Osteoblast (primary cell): ENCODE measurements at regions not wholly inside any gene's neighbourhood (a gene's known extent, or its start where the extent isn't known, plus 50 kb on each side); places are given as distances from the start of the nearest gene placed in this dataset.

Source experiments
- DNase-seq: peaks from one replicate; pipeline ENCODE4 v3.0.0; 2011; ENCODE audit warnings: low spot score, mixed read lengths; ENCODE audit not compliant: insufficient read length; ENCODE audit errors: missing footprints
- H2AFZ ChIP-seq: 2 replicates; pipeline ENCODE4 v1.6.0; 2011; ENCODE audit warnings: mild to moderate bottlenecking, low read length
- H3K27ac ChIP-seq: 2 replicates; pipeline ENCODE4 v1.5.1; 2011; ENCODE audit warnings: mild to moderate bottlenecking, low read depth, low read length, moderate library complexity
- H3K27me3 ChIP-seq: 2 replicates; pipeline ENCODE4 v1.6.0; 2012; ENCODE audit warnings: mild to moderate bottlenecking, control low read depth, inconsistent platforms, low read length, moderate library complexity; ENCODE audit not compliant: insufficient read depth
- H3K36me3 ChIP-seq: 2 replicates; pipeline ENCODE4 v1.5.1; 2011; ENCODE audit warnings: mild to moderate bottlenecking, low read length, control low read depth, moderate library complexity; ENCODE audit not compliant: insufficient read depth
- H3K4me1 ChIP-seq: 2 replicates; pipeline ENCODE4 v1.5.1; 2011; ENCODE audit warnings: mild to moderate bottlenecking, low read length, control low read depth, moderate library complexity; ENCODE audit not compliant: insufficient read depth
- H3K4me2 ChIP-seq: 2 replicates; pipeline ENCODE4 v1.6.0; 2011; ENCODE audit warnings: mild to moderate bottlenecking, low read length; ENCODE audit not compliant: insufficient read depth
- H3K4me3 ChIP-seq: fragments of 200-600 bp; sonication (generic); 3 replicates; pipeline ENCODE4 v1.5.1; 2012; ENCODE audit warnings: mild to moderate bottlenecking, low read length, inconsistent platforms; ENCODE audit not compliant: insufficient read depth
- H3K79me2 ChIP-seq: 2 replicates; pipeline ENCODE4 v1.6.0; 2012; ENCODE audit warnings: mild to moderate bottlenecking, low read length, control low read depth, inconsistent platforms; ENCODE audit not compliant: insufficient read depth
- H3K9me3 ChIP-seq: 2 replicates; pipeline ENCODE4 v1.5.1; 2011; ENCODE audit warnings: low read depth, low read length, control low read depth
- H4K20me1 ChIP-seq: 2 replicates; pipeline ENCODE4 v1.6.0; 2012; ENCODE audit warnings: mild to moderate bottlenecking, low read length, control low read depth; ENCODE audit not compliant: insufficient read depth
- CTCF ChIP-seq: IDR thresholded peaks from 2 replicates; pipeline ENCODE4 v1.5.1; 2011; ENCODE audit warnings: mild to moderate bottlenecking, low read depth, low read length, moderate library complexity; ENCODE audit errors: extremely low read depth

GRCh38 chr5:110099572-110099971, 409.8 kb downstream of the MAN2A1 start:
- H3K4me3 ChIP-seq: no peak overlapping the region
- no peaks in the 10 kb centered on the region for H3K4me1 ChIP-seq
- no peaks in the 10 kb centered on the region for H3K27me3 ChIP-seq
- H3K9me3 ChIP-seq: no peaks in the 10 kb centered on the region
- no peaks in the 10 kb centered on the region for H3K79me2 ChIP-seq
- no peaks in the 10 kb centered on the region for H3K36me3 ChIP-seq
- no peak overlapping the region for H3K4me2 ChIP-seq
- no peak for DNase-seq
- H2AFZ ChIP-seq: no peak overlapping the region
- TF ChIP-seq CTCF: no peak
- H4K20me1 ChIP-seq: no peaks in the 10 kb centered on the region
- H3K27ac ChIP-seq: no peak overlapping the region

GRCh38 chr5:110103081-110103480, 413.4 kb downstream of the MAN2A1 start:
- H3K79me2 ChIP-seq: no peaks in the 10 kb centered on the region
- TF ChIP-seq CTCF: no peak
- H3K4me2 ChIP-seq: no peak overlapping the region
- H4K20me1 ChIP-seq: no peaks in the 10 kb centered on the region
- no peak overlapping the region for H2AFZ ChIP-seq
- H3K27ac ChIP-seq: no peak overlapping the region
- no peaks in the 10 kb centered on the region for H3K27me3 ChIP-seq
- H3K36me3 ChIP-seq: no peaks in the 10 kb centered on the region
- no peak for DNase-seq
- H3K9me3 ChIP-seq: no peaks in the 10 kb centered on the region
- H3K4me3 ChIP-seq: no peak overlapping the region
- no peaks in the 10 kb centered on the region for H3K4me1 ChIP-seq

GRCh38 chr5:110104060-110104725, 414.5 kb downstream of the MAN2A1 start:
- H3K36me3 ChIP-seq: no peaks in the 10 kb centered on the region
- peak; percentile 6 for DNase-seq
- no peak overlapping the region for H3K4me2 ChIP-seq
- no peak for TF ChIP-seq CTCF
- no peak overlapping the region for H3K27ac ChIP-seq
- H2AFZ ChIP-seq: no peak overlapping the region
- no peaks in the 10 kb centered on the region for H3K9me3 ChIP-seq
- no peaks in the 10 kb centered on the region for H3K27me3 ChIP-seq
- H3K4me3 ChIP-seq: no peak overlapping the region
- H4K20me1 ChIP-seq: no peaks in the 10 kb centered on the region
- H3K79me2 ChIP-seq: no peaks in the 10 kb centered on the region
- H3K4me1 ChIP-seq: no peaks in the 10 kb centered on the region

GRCh38 chr5:110104726-110105669, 415.3 kb downstream of the MAN2A1 start:
- no peak overlapping the region for H3K4me3 ChIP-seq
- H3K27me3 ChIP-seq: no peaks in the 10 kb centered on the region
- H3K9me3 ChIP-seq: no peaks in the 10 kb centered on the region
- no peak overlapping the region for H2AFZ ChIP-seq
- no peak for TF ChIP-seq CTCF
- no peak overlapping the region for H3K4me2 ChIP-seq
- no peaks in the 10 kb centered on the region for H3K36me3 ChIP-seq
- no peak for DNase-seq
- no peaks in the 10 kb centered on the region for H3K79me2 ChIP-seq
- no peak overlapping the region for H3K27ac ChIP-seq
- no peaks in the 10 kb centered on the region for H3K4me1 ChIP-seq
- H4K20me1 ChIP-seq: no peaks in the 10 kb centered on the region
